T-helper 2 cell treated with Interferon-gamma antibody and Interleukin-4, amounts not matched to agents 5 μg/mL and 100 μg/mL, for 36 hours (primary cell): ENCODE measurements at regions not wholly inside any gene's neighbourhood (a gene's known extent, or its start where the extent isn't known, plus 50 kb on each side); places are given as distances from the start of the nearest gene placed in this dataset.

Experiments used
- DNase-seq: peaks from one replicate; pipeline ENCODE4 v3.0.0; 2021; ENCODE audit warnings: low spot score
- H3K27ac Mint-ChIP-seq: one replicate; pipeline ENCODE4 v1.8.0; 2021; ENCODE audit warnings: mild to moderate bottlenecking, mixed read lengths
- H3K27me3 Mint-ChIP-seq: one replicate; pipeline ENCODE4 v1.8.0; 2021; ENCODE audit warnings: low read depth, mixed read lengths
- H3K36me3 Mint-ChIP-seq: one replicate; pipeline ENCODE4 v1.8.0; 2021; ENCODE audit warnings: low read depth, mixed read lengths
- H3K4me1 Mint-ChIP-seq: one replicate; pipeline ENCODE4 v1.8.0; 2021; ENCODE audit warnings: low read depth, mixed read lengths
- H3K4me3 Mint-ChIP-seq: one replicate; pipeline ENCODE4 v1.8.0; 2022; ENCODE audit warnings: mild to moderate bottlenecking, moderate library complexity, mixed read lengths
- H3K9me3 Mint-ChIP-seq: one replicate; pipeline ENCODE4 v1.8.0; 2021; ENCODE audit warnings: mixed read lengths

GRCh38 chr2:74036010-74036409, 51.3 kb downstream of the TET3 start:
- DNase-seq = no peak
- H3K27ac Mint-ChIP-seq = no peak overlapping the region
- H3K9me3 Mint-ChIP-seq = no peaks in the 10 kb centered on the region
- H3K27me3 Mint-ChIP-seq = no peaks in the 10 kb centered on the region
- H3K4me3 Mint-ChIP-seq = peak overlapping the region; percentile 63
- H3K36me3 Mint-ChIP-seq = peaks cover 1% of the 10 kb centered on the region
- peaks cover 72% of the 10 kb centered on the region for H3K4me1 Mint-ChIP-seq

- peak overlapping the region; percentile 63 for H3K4me3 Mint-ChIP-seq
- H3K27ac Mint-ChIP-seq = peak overlapping the region; percentile 32
- H3K36me3 Mint-ChIP-seq = peaks cover 1% of the 10 kb centered on the region
- no peak for DNase-seq
- no peaks in the 10 kb centered on the region for H3K9me3 Mint-ChIP-seq
- peaks cover 70% of the 10 kb centered on the region for H3K4me1 Mint-ChIP-seq
- no peaks in the 10 kb centered on the region for H3K27me3 Mint-ChIP-seq
Observed at GRCh38 chr2:74036450-74037195, 51.9 kb downstream of the TET3 start.

- Mint-ChIP-seq H3K36me3 (peaks cover 1% of the 10 kb centered on the region), H3K4me1 (peaks cover 64% of the 10 kb centered on the region), H3K27me3 (no peaks in the 10 kb centered on the region), H3K9me3 (no peaks in the 10 kb centered on the region), H3K4me3 (peak overlapping the region; percentile 63), H3K27ac (no peak overlapping the region)
- no peak for DNase-seq
Observed at GRCh38 chr2:74037379-74037860, 52.7 kb downstream of the TET3 start.

GRCh38 chr2:74039611-74040010, 54.9 kb downstream of the TET3 start:
- Mint-ChIP-seq H3K27me3 (no peaks in the 10 kb centered on the region), H3K27ac (no peak overlapping the region), H3K4me3 (no peak overlapping the region), H3K36me3 (peaks cover 1% of the 10 kb centered on the region), H3K4me1 (peaks cover 56% of the 10 kb centered on the region), H3K9me3 (no peaks in the 10 kb centered on the region)
- no peak for DNase-seq

- no peak overlapping the region for H3K27ac Mint-ChIP-seq
Observed at GRCh38 chr2:74041182-74041581, 56.5 kb downstream of the TET3 start.

GRCh38 chr2:74041726-74042125, 57.0 kb downstream of the TET3 start:
- no peak overlapping the region for H3K27ac Mint-ChIP-seq
- H3K4me3 Mint-ChIP-seq = no peak overlapping the region
- H3K4me1 Mint-ChIP-seq = peaks cover 47% of the 10 kb centered on the region
- H3K36me3 Mint-ChIP-seq = no peaks in the 10 kb centered on the region
- no peaks in the 10 kb centered on the region for H3K9me3 Mint-ChIP-seq
- H3K27me3 Mint-ChIP-seq = no peaks in the 10 kb centered on the region
- no peak for DNase-seq

More at GRCh38 chr2:74041182-74041581, 56.5 kb downstream of the TET3 start:
- Mint-ChIP-seq H3K4me1 (peaks cover 52% of the 10 kb centered on the region), H3K4me3 (peak overlapping the region; percentile 50), H3K9me3 (no peaks in the 10 kb centered on the region), H3K27me3 (no peaks in the 10 kb centered on the region), H3K36me3 (peaks cover 1% of the 10 kb centered on the region)
- no peak for DNase-seq

- no peaks in the 10 kb centered on the region for H3K27me3 Mint-ChIP-seq
- no peak overlapping the region for H3K4me3 Mint-ChIP-seq
- peaks cover 4% of the 10 kb centered on the region for H3K36me3 Mint-ChIP-seq
- no peak overlapping the region for H3K27ac Mint-ChIP-seq
- no peak for DNase-seq
- no peaks in the 10 kb centered on the region for H3K9me3 Mint-ChIP-seq
- peaks cover 38% of the 10 kb centered on the region for H3K4me1 Mint-ChIP-seq
Observed at GRCh38 chr2:74042606-74043005, 57.9 kb downstream of the TET3 start.

- H3K4me3 Mint-ChIP-seq = no peak overlapping the region
- no peaks in the 10 kb centered on the region for H3K27me3 Mint-ChIP-seq
- peaks cover 32% of the 10 kb centered on the region for H3K4me1 Mint-ChIP-seq
- H3K9me3 Mint-ChIP-seq = no peaks in the 10 kb centered on the region
- no peak for DNase-seq
- H3K36me3 Mint-ChIP-seq = peaks cover 7% of the 10 kb centered on the region
- no peak overlapping the region for H3K27ac Mint-ChIP-seq
Observed at GRCh38 chr2:74043345-74044329, 58.9 kb downstream of the TET3 start.

- H3K36me3 Mint-ChIP-seq = peaks cover 12% of the 10 kb centered on the region
- H3K4me1 Mint-ChIP-seq = peaks cover 25% of the 10 kb centered on the region
- H3K27ac Mint-ChIP-seq = no peak overlapping the region
- H3K27me3 Mint-ChIP-seq = no peaks in the 10 kb centered on the region
- H3K4me3 Mint-ChIP-seq = no peak overlapping the region
- H3K9me3 Mint-ChIP-seq = no peaks in the 10 kb centered on the region
- no peak for DNase-seq
Observed at GRCh38 chr2:74044999-74045398, 60.3 kb downstream of the TET3 start.

- H3K27ac Mint-ChIP-seq = no peak overlapping the region
- no peak for DNase-seq
- peaks cover 20% of the 10 kb centered on the region for H3K4me1 Mint-ChIP-seq
- H3K27me3 Mint-ChIP-seq = no peaks in the 10 kb centered on the region
- H3K9me3 Mint-ChIP-seq = no peaks in the 10 kb centered on the region
- H3K4me3 Mint-ChIP-seq = no peak overlapping the region
- peaks cover 12% of the 10 kb centered on the region for H3K36me3 Mint-ChIP-seq
Observed at GRCh38 chr2:74045454-74045853, 60.7 kb downstream of the TET3 start.

- H3K4me3 Mint-ChIP-seq = no peak overlapping the region
- H3K27ac Mint-ChIP-seq = no peak overlapping the region
- H3K27me3 Mint-ChIP-seq = no peaks in the 10 kb centered on the region
- no peaks in the 10 kb centered on the region for H3K9me3 Mint-ChIP-seq
- no peak for DNase-seq
- H3K36me3 Mint-ChIP-seq = peaks cover 12% of the 10 kb centered on the region
- H3K4me1 Mint-ChIP-seq = peaks cover 11% of the 10 kb centered on the region
Observed at GRCh38 chr2:74046441-74046840, 61.7 kb downstream of the TET3 start.

- Mint-ChIP-seq H3K27ac (peak overlapping the region; percentile 43), H3K36me3 (peaks cover 14% of the 10 kb centered on the region), H3K4me1 (peaks cover 9% of the 10 kb centered on the region), H3K9me3 (no peaks in the 10 kb centered on the region), H3K27me3 (no peaks in the 10 kb centered on the region), H3K4me3 (no peak overlapping the region)
- no peak for DNase-seq
Observed at GRCh38 chr2:74047152-74047551, 62.4 kb downstream of the TET3 start.

GRCh38 chr2:74048147-74048546, 63.4 kb downstream of the TET3 start:
- no peak for DNase-seq
- no peaks in the 10 kb centered on the region for H3K9me3 Mint-ChIP-seq
- no peak overlapping the region for H3K27ac Mint-ChIP-seq
- peaks cover 7% of the 10 kb centered on the region for H3K4me1 Mint-ChIP-seq
- no peak overlapping the region for H3K4me3 Mint-ChIP-seq
- peaks cover 14% of the 10 kb centered on the region for H3K36me3 Mint-ChIP-seq
- no peaks in the 10 kb centered on the region for H3K27me3 Mint-ChIP-seq
